ENCODE measurements at regions not wholly inside any gene's neighbourhood (a gene's known extent, or its start where the extent isn't known, plus 50 kb on each side); places are given as distances from the start of the nearest gene placed in this dataset.

DNA sequence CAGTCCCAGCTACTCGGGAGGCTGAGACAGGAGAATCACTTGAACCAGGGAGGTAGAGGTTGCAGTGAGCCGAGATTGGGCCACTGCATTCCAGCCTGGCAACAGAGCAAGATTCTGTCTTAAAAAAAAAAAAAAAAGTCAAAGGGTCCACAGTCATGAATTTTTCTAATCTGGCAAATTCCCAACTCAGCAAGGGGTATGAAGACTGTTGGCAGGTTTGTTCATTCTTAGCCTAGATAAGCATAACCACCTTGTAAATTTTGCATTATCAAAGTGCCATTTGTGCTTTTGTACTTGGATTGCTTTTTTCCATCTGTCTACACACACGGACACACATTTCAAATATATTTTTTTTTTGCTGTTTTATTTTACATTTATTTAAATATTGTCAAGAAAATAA is 299.8 kb upstream of the NUDT12 start:
- no peak for TF ChIP-seq TAF1 (IDR thresholded peaks at IDR 0.05; ENCODE audit: borderline replicate concordance, insufficient read depth, low read length)
- no peak for TF ChIP-seq POLR2AphosphoS5 (IDR thresholded peaks at IDR 0.05; ENCODE audit: low read depth, low read length)
- TF ChIP-seq SIN3A (IDR thresholded peaks at IDR 0.05; ENCODE audit: borderline replicate concordance, insufficient read depth, low read length): no peak
- TF ChIP-seq, protein P1, sequence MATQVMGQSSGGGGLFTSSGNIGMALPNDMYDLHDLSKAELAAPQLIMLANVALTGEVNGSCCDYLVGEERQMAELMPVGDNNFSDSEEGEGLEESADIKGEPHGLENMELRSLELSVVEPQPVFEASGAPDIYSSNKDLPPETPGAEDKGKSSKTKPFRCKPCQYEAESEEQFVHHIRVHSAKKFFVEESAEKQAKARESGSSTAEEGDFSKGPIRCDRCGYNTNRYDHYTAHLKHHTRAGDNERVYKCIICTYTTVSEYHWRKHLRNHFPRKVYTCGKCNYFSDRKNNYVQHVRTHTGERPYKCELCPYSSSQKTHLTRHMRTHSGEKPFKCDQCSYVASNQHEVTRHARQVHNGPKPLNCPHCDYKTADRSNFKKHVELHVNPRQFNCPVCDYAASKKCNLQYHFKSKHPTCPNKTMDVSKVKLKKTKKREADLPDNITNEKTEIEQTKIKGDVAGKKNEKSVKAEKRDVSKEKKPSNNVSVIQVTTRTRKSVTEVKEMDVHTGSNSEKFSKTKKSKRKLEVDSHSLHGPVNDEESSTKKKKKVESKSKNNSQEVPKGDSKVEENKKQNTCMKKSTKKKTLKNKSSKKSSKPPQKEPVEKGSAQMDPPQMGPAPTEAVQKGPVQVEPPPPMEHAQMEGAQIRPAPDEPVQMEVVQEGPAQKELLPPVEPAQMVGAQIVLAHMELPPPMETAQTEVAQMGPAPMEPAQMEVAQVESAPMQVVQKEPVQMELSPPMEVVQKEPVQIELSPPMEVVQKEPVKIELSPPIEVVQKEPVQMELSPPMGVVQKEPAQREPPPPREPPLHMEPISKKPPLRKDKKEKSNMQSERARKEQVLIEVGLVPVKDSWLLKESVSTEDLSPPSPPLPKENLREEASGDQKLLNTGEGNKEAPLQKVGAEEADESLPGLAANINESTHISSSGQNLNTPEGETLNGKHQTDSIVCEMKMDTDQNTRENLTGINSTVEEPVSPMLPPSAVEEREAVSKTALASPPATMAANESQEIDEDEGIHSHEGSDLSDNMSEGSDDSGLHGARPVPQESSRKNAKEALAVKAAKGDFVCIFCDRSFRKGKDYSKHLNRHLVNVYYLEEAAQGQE (IDR thresholded peaks at IDR 0.05; ENCODE audit: insufficient read depth in 1 of 2, low read depth in 2 of 2, low read length in 2 of 2): no peak

Measured in PFSK-1 (cell line).